ENCODE measurements at regions not wholly inside any gene's neighbourhood (a gene's known extent, or its start where the extent isn't known, plus 50 kb on each side); places are given as distances from the start of the nearest gene placed in this dataset.
A peak's percentile ranks its signal among the peaks of the same experiment; 100 is the strongest.
"Not testable (repeated sequence)": the region's sequence is repeated elsewhere in the genome, so short reads cannot be mapped to it uniquely, and the experiment has no call there.

DNA sequence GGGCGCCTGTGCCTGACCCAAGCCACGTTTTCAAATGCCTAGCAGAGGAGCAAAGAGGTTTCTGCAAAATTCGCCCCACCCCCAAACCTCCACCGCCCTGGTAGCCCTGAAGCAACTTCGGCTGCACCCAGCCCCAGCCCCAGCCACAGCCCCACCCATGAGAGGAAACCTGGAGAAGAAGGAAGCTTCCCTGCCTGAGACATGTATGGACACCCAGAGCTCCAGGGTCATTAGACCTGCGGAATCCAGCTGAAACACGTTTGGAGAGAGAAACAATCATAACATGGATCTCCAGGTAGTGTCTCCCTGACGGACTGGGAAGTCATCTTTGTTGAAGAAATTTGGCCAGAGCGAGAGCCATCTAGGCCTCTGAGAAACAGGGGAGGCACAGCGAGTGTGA is 100.4 kb upstream of the ZNF337 start:
- DNase-seq, result not testable (repeated sequence)

DNA sequence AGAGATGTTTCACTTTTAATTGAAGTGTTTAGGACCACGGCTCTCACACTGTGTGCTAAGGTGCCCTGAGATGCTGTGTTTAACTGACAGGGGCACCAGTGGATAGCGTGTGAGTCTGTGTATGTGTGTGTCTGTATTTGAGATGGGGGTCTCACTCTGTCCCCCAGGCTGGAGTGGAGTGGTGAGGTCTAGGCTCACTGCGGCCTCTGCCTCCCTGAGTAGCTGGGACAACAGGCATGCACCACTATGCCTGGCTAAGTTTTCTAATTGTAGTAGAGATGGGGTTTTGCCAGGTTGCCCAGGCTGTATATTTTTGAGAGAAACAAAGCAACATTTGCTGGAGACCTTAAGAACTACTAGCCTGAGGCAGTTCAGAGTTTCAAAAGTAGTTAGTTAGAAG is 80.6 kb upstream of the ZNF337 start:
- DNase-seq, result not testable (repeated sequence)

DNA sequence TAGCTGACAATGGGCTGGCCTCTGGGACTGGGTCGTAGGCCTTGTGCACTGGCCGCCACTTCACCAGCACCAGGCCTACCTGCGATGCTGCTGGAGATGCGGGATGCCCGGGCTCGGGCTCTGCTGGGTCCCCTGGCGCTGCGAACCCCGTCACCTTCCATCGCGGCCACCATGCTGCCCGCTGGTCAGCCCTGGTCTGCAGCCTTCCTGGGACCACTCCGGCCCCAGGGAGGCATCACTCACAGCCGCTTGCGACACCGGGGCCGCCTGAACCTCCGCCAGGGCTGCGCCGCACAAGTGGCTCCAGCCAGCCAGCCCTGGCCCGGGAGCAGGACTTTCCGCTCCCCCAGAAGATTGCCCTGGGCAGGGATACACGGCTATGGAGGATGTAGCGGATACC is 78.1 kb upstream of the ZNF337 start:
- DNase-seq, result not testable (repeated sequence)

DNA sequence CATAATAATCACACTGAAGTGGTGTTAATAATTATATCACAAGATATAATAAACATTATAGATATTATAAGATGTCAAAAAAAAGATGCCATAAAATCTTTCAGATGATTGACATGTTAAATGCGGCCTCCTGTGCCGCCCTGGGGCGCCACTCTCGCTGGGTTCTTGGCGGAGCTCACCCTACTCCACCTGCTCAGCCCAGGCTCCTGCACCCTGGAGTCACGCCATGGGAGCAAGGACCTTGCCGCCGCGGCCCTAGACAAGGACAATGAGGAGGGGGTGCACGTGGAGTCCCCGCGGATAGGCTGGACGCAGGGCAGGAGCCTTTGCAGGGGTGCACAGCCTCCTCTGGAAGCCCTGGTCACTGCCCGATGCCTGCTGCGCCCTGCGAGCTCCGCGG is 77.5 kb upstream of the ZNF337 start:
- DNase-seq, result not testable (repeated sequence)

DNA sequence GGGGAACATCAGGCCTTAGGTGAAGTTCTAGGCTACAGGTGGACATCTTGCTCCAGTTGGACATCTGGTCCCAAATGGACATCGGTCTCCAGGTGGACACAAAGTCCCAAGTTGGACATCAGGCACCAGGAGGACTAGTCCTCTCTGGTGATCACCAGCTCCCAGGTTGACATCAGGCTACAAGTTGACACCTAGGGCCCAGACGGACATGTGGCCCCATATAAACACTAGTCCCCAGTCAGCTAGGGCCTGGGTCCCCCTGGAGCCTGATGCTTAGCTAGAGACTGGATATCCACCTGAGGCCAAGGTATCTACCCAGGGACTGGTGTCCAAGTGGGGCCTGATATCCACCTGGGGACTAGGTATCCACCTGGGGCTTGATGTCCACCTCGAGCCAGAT is 75.8 kb upstream of the ZNF337 start:
- DNase-seq, result not testable (repeated sequence)

DNA sequence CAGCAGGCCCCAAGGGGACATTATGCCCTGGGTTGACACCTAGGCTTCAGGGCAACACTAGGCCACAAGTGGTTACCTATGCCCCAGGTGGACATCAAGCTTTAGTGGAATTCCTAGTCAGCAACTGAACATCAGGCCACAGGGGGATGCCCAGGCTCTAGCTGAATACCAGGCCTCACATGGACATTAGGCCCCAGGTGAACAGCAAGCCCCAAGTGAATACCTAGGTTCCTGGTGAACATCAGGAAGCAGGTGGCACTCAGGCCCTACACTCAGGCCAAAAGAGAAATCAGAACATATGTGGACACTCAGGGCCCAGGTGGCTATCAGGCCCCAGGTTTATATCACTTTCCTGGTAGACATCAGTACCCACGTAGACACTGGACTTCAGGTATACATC is 75.2 kb upstream of the ZNF337 start:
- not testable (repeated sequence) for DNase-seq

DNA sequence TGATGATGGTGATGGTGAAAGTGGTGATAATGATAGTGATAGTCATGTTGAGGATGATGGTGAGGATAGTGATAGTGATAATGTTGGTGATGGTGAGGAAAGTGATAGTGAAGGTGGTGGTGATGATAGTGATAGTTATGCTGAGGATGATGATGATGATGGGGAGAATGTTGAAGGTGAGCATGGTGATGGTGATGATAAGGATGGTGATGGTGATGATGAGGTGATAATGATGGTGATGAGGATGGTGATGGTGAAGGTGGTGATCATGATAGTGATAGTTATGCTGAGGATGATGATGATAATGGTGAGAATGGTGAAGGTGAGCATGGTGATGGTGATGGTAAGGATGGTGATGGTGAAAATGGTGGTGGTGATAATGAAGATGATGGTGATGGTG is 64.9 kb upstream of the ZNF337 start:
- no peak for DNase-seq

DNA sequence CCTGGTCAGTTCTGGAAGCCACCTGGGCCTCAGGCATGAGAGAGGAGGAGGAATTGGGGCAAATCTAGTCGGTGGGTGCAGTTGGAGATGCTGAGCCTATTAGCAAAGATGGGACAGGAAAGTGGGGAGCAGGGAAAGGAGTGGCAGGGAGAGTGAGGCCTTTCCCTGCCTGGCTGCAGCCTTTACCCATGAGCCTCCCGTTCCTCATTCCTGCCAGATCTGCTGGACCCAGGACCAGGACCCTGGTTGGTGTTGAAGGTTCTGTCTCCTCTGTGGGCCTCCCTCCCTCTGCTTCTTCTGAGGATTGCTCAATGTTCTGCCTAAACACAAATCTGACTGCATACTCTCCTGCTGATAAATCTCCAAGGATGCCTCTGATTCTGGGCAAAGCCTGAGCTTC is 64.4 kb upstream of the ZNF337 start:
- DNase-seq, result not testable (repeated sequence)

DNA sequence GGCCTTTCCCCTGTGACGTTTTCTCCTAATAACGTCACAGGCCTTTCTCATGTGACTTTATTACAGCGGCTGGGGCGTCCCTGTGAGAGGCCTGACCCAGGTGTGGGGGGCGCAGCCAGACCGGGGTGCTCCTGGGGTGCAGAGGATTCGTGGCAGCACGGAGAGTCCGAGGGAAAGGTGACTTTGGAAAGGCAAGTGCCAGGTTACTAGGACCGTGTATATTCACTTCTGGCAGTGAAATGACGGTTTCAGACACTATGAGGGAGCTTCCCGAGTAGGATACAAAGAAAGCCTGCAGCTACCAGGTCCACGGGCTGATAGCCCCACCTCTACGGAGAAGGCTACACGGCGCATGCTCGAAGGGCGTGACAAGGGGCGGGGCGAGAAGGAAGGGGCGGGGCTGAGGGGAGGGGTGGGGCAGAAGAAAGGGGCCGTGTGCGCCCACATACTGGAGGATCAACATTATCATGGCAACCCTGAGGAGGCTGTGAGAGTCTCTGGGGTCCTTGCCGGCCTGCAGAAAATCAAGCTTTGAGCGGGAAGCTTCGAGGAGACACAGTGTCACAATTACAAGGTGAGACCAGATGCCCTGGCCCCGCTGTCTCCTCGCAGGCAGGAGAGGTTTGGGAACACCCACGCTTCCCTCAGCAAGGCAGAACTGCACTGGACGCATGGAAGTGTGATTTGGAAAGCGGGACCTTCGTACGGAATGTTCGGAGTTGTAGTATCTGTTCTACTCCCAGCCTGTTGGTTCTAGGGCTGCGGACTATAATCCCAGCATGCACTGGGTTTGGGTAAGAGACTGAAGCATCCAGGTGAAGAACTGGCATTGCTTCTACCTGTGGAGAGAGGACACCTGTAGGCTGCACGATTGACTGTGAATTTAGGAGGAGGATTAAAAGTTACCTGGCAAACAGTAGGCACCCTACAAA is 54.4 kb upstream of the ZNF337 start:
- DNase-seq, result peak; percentile 61

DNA sequence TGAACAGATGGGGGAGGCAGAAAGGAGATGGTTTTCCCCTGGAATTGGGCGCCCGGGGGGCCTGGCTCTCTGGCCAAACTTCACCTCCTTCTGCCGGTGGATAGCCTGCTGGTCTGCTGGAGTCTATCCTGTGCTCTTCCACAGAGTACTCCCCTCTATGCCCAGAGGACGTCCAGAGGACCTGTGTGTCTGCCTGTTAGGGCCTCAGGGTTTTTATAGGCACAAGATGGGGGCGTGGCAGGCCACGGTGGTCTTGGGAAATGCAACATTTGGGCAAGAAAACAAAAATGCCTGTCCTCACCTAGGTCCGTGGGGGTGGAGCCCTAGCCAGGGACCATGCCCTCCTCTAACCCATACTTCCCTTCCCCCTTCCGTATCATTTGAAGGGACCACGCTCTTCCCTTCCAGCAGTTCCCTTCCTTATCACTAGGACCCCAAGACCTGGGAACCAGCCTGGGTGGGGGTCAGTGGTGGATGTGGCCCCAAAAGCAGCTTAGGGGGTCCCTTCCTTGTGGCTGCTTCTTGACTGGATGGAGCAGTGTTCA is 53.6 kb upstream of the ZNF337 start:
- no peak for DNase-seq

DNA sequence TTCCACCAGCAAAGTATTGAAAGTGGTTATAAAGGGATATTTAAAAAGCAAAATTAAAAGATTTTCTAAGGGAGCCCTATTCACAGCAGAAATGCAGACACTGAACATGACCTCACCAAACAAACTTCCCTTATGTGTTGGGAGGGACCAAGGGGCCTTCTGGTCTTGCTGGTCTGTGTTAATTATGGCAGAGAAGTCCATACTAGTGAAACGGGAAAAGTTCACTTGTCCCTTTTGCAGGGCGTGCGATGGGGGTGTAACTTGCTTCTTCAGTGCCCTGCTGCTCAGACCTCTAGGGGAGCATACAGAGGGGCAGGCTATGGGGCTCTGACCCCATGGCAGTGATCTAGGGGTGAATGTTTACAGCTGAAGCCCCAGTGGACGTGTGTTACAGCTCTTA is 53.0 kb upstream of the ZNF337 start:
- DNase-seq, result no peak

All from right kidney (tissue), 1 donor.